ENCODE measurements at regions not wholly inside any gene's neighbourhood (a gene's known extent, or its start where the extent isn't known, plus 50 kb on each side); places are given as distances from the start of the nearest gene placed in this dataset.
"Not testable (repeated sequence)": the region's sequence is repeated elsewhere in the genome, so short reads cannot be mapped to it uniquely, and the experiment has no call there.

DNA sequence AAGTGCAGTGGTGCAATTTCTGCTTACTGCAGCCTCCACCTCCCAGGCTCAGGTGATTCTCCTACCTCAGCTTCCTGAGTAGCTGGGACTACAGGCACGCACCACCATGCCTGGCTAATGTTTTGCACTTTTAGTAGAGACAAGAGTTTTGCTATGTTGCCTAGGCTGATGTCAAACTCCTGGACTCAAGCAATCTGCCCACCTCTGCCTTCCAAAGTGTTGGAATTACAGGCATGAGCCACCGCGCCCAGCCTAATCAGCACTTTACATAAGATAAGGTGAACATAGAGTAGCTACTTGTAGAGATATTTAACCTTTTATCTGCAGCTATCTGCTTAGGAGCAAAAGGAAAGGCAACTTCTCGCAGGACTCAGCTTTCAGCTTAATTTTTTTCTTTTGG is 77.5 kb upstream of the RGPD5 start:
- H3K9me3 ChIP-seq; CTCF ChIA-PET; POLR2A ChIA-PET; H3K9me3 Mint-ChIP-seq; H3K27me3 Mint-ChIP-seq; H3K36me3 Mint-ChIP-seq; H3K27ac ChIP-seq (ENCODE audit: low read length); H3K27ac Mint-ChIP-seq; H3K4me1 Mint-ChIP-seq; DNase-seq; H3K4me3 ChIP-seq (ENCODE audit: control insufficient read depth in 1 of 2, extremely low read depth in 1 of 2, low read length in 1 of 2); ATAC-seq (replicated peaks in 1 of 4); H3K4me3 Mint-ChIP-seq; H3K27me3 ChIP-seq (replicated peaks in 1 of 2; ENCODE audit: control insufficient read depth in 2 of 2, extremely low read depth in 1 of 2, insufficient read depth in 2 of 2, low read length in 1 of 2); H3K36me3 ChIP-seq (ENCODE audit: control insufficient read depth in 2 of 2, extremely low read depth in 1 of 2, insufficient read depth in 1 of 2, low read length in 1 of 2); H3K4me1 ChIP-seq (ENCODE audit: control insufficient read depth in 1 of 2, extremely low read depth in 1 of 2, insufficient read depth in 2 of 2, low read length in 2 of 2): not testable (repeated sequence)
- WGBS (ENCODE audit: insufficient coverage), result no CpG with 5 or more reads among the region's 4 CpGs

DNA sequence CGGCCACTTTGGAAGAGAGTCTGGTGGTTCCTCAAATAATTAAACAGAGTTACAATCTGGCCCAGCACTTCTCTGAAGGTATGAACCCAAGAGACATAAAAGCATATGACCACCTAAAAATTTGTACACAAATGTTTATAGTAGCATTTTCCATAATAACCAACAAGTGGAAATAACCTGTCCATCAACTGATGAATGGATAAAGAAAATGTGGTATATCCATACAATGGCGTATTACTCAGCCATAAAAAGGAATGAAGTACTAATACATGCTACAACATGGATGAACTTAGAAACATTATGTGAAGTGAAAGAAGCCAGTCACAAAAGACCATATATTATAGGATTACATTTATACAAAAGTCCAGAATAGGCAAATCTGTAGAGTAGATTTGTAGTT is 76.0 kb upstream of the RGPD5 start:
- CTCF ChIA-PET, result no interaction called here
- Histone ChIP-seq H3K4me3 (ENCODE audit: control insufficient read depth in 1 of 2, extremely low read depth in 1 of 2, low read length in 1 of 2) (no peak overlapping the region), H3K27ac (ENCODE audit: low read length) (no peak overlapping the region), H3K4me1 (ENCODE audit: control insufficient read depth in 1 of 2, extremely low read depth in 1 of 2, insufficient read depth in 2 of 2, low read length in 2 of 2) (no peaks in the 10 kb centered on the region), H3K27me3 (replicated peaks in 1 of 2; ENCODE audit: control insufficient read depth in 2 of 2, extremely low read depth in 1 of 2, insufficient read depth in 2 of 2, low read length in 1 of 2) (peaks cover 0 to 4% of the 10 kb centered on the region in 2 experiments), H3K9me3 (no peaks in the 10 kb centered on the region), H3K36me3 (ENCODE audit: control insufficient read depth in 2 of 2, extremely low read depth in 1 of 2, insufficient read depth in 1 of 2, low read length in 1 of 2) (no peaks in the 10 kb centered on the region)
- ATAC-seq (replicated peaks in 1 of 4), result no peak
- H3K27ac Mint-ChIP-seq, result no peak overlapping the region
- H3K4me1 Mint-ChIP-seq, result no peaks in the 10 kb centered on the region
- no peak overlapping the region for H3K4me3 Mint-ChIP-seq
- H3K27me3 Mint-ChIP-seq, result peaks cover 2 to 7% of the 10 kb centered on the region in 2 donors
- DNase-seq, result no peak
- H3K36me3 Mint-ChIP-seq, result no peaks in the 10 kb centered on the region
- WGBS (ENCODE audit: insufficient coverage), result no CpG with 5 or more reads among the region's 2 CpGs
- POLR2A ChIA-PET, result no interaction called here
- H3K9me3 Mint-ChIP-seq, result peaks cover 0 to 4% (median 4%) of the 10 kb centered on the region in 3 donors

DNA sequence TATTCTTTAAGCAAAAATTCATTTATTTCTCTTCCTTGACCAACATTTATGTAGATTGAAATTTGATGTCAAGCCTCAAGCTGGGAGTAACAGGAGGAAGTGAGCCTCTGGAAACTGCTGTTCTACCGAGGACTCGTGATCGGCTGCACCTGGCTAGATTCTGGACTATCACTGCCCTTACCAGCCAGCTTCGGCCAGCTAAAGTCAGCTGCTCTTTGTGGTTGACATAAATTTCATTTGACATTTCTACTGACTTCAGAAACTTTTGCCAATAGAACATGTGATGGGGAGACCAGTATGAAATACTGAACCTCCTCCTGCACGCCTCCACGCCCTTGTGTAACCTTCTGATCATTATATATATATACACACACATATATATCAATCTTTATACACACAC is 74.2 kb upstream of the RGPD5 start:
- Mint-ChIP-seq H3K9me3 (peaks cover 0 to 4% (median 4%) of the 10 kb centered on the region in 3 donors), H3K36me3 (no peaks in the 10 kb centered on the region), H3K27ac (no peak overlapping the region), H3K27me3 (peaks cover 8 to 12% of the 10 kb centered on the region in 2 donors), H3K4me1 (no peaks in the 10 kb centered on the region), H3K4me3 (no peak overlapping the region)
- Histone ChIP-seq H3K27ac (ENCODE audit: low read length) (no peak overlapping the region), H3K36me3 (ENCODE audit: control insufficient read depth in 2 of 2, extremely low read depth in 1 of 2, insufficient read depth in 1 of 2, low read length in 1 of 2) (no peaks in the 10 kb centered on the region), H3K9me3 (no peaks in the 10 kb centered on the region), H3K4me1 (ENCODE audit: control insufficient read depth in 1 of 2, extremely low read depth in 1 of 2, insufficient read depth in 2 of 2, low read length in 2 of 2) (no peaks in the 10 kb centered on the region), H3K27me3 (replicated peaks in 1 of 2; ENCODE audit: control insufficient read depth in 2 of 2, extremely low read depth in 1 of 2, insufficient read depth in 2 of 2, low read length in 1 of 2) (peaks cover 0 to 9% of the 10 kb centered on the region in 2 experiments), H3K4me3 (ENCODE audit: control insufficient read depth in 1 of 2, extremely low read depth in 1 of 2, low read length in 1 of 2) (no peak overlapping the region)
- no peak for DNase-seq
- ChIA-PET POLR2A (no interaction called here), CTCF (no interaction called here)
- no CpG with 5 or more reads among the region's 6 CpGs for WGBS (ENCODE audit: insufficient coverage)
- no peak for ATAC-seq (replicated peaks in 1 of 4)

DNA sequence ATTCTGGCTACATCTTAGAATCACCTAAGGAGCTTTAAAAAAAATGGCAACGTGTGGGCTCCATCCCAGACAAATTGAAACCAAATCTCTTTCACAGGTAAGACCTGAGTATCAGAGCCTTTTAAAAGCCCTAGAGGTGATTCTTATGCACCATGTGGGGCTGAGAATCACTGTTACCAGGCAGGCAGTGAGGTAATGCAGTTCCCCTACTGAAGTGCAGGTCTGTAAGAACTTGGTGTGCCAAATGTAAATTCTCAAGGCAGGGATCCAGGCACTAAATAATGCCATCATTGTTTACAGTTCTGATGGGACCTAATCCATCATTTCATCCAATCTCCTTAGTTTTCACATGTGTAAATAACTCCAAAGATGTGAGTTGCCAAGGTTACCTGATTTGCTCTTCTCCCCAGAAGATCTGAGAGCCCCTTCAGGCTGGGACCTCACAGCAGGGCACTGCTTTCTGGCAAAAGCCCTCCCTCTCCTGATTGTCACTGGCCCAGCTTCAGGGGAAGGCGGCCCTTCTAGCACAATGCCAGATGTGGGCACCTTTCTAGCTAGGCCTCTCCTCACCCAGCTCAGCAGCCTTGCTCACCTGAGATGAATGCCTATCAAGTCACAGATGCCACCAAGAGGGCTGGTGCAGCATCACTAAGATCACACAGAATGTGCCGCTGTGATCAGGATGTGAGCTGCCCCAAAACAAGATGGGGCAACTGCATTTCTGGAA is 73.6 kb upstream of the RGPD5 start:
- H3K27me3 Mint-ChIP-seq, result peaks cover 12 to 13% of the 10 kb centered on the region in 2 donors

DNA sequence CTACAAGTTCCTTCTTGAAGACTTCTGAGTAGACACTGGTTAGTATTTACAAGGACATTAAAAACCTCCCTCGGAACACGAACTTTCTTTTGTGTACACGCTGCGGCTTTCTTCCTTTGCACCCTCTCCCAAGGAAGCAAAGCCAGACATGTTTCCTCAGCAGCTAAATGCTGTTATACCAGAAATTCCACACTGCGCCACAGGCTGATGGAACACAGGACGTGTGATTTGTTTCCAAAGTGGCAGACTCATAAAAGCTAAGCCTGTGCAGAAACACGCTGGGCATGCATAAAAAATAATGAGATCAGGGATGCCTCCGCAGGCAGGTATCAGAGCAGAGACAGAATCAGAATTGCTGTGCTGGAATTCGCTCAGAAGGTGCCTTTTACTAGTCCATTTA is 73.0 kb upstream of the RGPD5 start:
- ATAC-seq (replicated peaks in 1 of 4) (no peak), DNase-seq (no peak)
- ChIA-PET CTCF (no interaction called here), POLR2A (no interaction called here)
- Histone ChIP-seq H3K4me1 (ENCODE audit: control insufficient read depth in 1 of 2, extremely low read depth in 1 of 2, insufficient read depth in 2 of 2, low read length in 2 of 2) (no peaks in the 10 kb centered on the region), H3K9me3 (no peaks in the 10 kb centered on the region), H3K27me3 (replicated peaks in 1 of 2; ENCODE audit: control insufficient read depth in 2 of 2, extremely low read depth in 1 of 2, insufficient read depth in 2 of 2, low read length in 1 of 2) (peaks cover 0 to 15% of the 10 kb centered on the region in 2 experiments), H3K36me3 (ENCODE audit: control insufficient read depth in 2 of 2, extremely low read depth in 1 of 2, insufficient read depth in 1 of 2, low read length in 1 of 2) (no peaks in the 10 kb centered on the region), H3K4me3 (ENCODE audit: control insufficient read depth in 1 of 2, extremely low read depth in 1 of 2, low read length in 1 of 2) (no peak overlapping the region), H3K27ac (ENCODE audit: low read length) (no peak overlapping the region)
- 81% methylated on average over 9 of the region's 9 CpGs for WGBS (ENCODE audit: insufficient coverage)
- H3K9me3 Mint-ChIP-seq, result peaks cover 0 to 4% (median 4%) of the 10 kb centered on the region in 3 donors
- H3K36me3 Mint-ChIP-seq, result no peaks in the 10 kb centered on the region
- no peaks in the 10 kb centered on the region for H3K4me1 Mint-ChIP-seq
- no peak overlapping the region for H3K27ac Mint-ChIP-seq
- peaks cover 9 to 10% of the 10 kb centered on the region in 2 donors for H3K27me3 Mint-ChIP-seq
- no peak overlapping the region for H3K4me3 Mint-ChIP-seq

More for the DNA sequence above, 73.6 kb upstream of the RGPD5 start:
- no peak overlapping the region for H3K4me3 Mint-ChIP-seq
- Histone ChIP-seq H3K4me1 (ENCODE audit: control insufficient read depth in 1 of 2, extremely low read depth in 1 of 2, insufficient read depth in 2 of 2, low read length in 2 of 2) (no peaks in the 10 kb centered on the region), H3K9me3 (no peaks in the 10 kb centered on the region), H3K4me3 (ENCODE audit: control insufficient read depth in 1 of 2, extremely low read depth in 1 of 2, low read length in 1 of 2) (no peak overlapping the region), H3K27ac (ENCODE audit: low read length) (no peak overlapping the region), H3K27me3 (replicated peaks in 1 of 2; ENCODE audit: control insufficient read depth in 2 of 2, extremely low read depth in 1 of 2, insufficient read depth in 2 of 2, low read length in 1 of 2) (peaks cover 0 to 14% of the 10 kb centered on the region in 2 experiments), H3K36me3 (ENCODE audit: control insufficient read depth in 2 of 2, extremely low read depth in 1 of 2, insufficient read depth in 1 of 2, low read length in 1 of 2) (no peaks in the 10 kb centered on the region)
- WGBS (ENCODE audit: insufficient coverage), result 81% methylated on average over 3 of the region's 3 CpGs
- H3K9me3 Mint-ChIP-seq, result peaks cover 0 to 4% (median 4%) of the 10 kb centered on the region in 3 donors
- ChIA-PET POLR2A (no interaction called here), CTCF (no interaction called here)
- H3K27ac Mint-ChIP-seq, result no peak overlapping the region
- ATAC-seq (replicated peaks in 1 of 4) (no peak), DNase-seq (no peak)
- H3K36me3 Mint-ChIP-seq, result no peaks in the 10 kb centered on the region
- no peaks in the 10 kb centered on the region for H3K4me1 Mint-ChIP-seq

DNA sequence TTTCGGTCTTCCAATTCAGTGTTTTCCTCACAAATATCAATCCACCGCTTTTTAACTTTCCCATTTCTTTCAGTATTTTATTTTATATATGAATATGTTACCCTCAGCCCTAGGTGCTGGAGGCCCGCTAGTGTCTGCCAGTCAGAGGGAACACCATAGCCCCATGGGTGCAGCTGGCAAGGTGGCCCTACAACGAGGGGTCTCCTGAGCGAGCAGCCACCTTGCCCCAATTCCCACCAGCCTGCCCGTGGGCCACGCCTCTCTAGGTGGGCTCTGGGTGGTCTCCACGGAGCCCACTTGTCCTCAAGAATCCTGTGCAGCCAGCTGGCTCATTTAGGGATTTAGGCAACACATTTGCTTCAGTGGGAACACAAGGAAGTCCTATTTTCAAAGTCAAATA is 72.5 kb upstream of the RGPD5 start:
- DNase-seq (no peak), ATAC-seq (replicated peaks in 1 of 4) (no peak)
- H3K27me3 ChIP-seq (replicated peaks in 1 of 2; ENCODE audit: control insufficient read depth in 2 of 2, extremely low read depth in 1 of 2, insufficient read depth in 2 of 2, low read length in 1 of 2), result peaks cover 0 to 17% of the 10 kb centered on the region in 2 experiments
- H3K36me3 Mint-ChIP-seq, result no peaks in the 10 kb centered on the region
- H3K4me1 ChIP-seq (ENCODE audit: control insufficient read depth in 1 of 2, extremely low read depth in 1 of 2, insufficient read depth in 2 of 2, low read length in 2 of 2), result no peaks in the 10 kb centered on the region
- H3K4me1 Mint-ChIP-seq, result no peaks in the 10 kb centered on the region
- no peak overlapping the region for H3K27ac Mint-ChIP-seq
- ChIA-PET CTCF (no interaction called here), POLR2A (no interaction called here)
- no peak overlapping the region for H3K4me3 ChIP-seq (ENCODE audit: control insufficient read depth in 1 of 2, extremely low read depth in 1 of 2, low read length in 1 of 2)
- no peaks in the 10 kb centered on the region for H3K9me3 ChIP-seq
- no peak overlapping the region for H3K4me3 Mint-ChIP-seq
- 81% methylated on average over 5 of the region's 8 CpGs for WGBS (ENCODE audit: insufficient coverage)
- H3K27ac ChIP-seq (ENCODE audit: low read length), result no peak overlapping the region
- H3K9me3 Mint-ChIP-seq, result peaks cover 0 to 4% (median 4%) of the 10 kb centered on the region in 3 donors
- H3K36me3 ChIP-seq (ENCODE audit: control insufficient read depth in 2 of 2, extremely low read depth in 1 of 2, insufficient read depth in 1 of 2, low read length in 1 of 2), result no peaks in the 10 kb centered on the region
- H3K27me3 Mint-ChIP-seq, result peaks cover 9 to 10% of the 10 kb centered on the region in 2 donors

DNA sequence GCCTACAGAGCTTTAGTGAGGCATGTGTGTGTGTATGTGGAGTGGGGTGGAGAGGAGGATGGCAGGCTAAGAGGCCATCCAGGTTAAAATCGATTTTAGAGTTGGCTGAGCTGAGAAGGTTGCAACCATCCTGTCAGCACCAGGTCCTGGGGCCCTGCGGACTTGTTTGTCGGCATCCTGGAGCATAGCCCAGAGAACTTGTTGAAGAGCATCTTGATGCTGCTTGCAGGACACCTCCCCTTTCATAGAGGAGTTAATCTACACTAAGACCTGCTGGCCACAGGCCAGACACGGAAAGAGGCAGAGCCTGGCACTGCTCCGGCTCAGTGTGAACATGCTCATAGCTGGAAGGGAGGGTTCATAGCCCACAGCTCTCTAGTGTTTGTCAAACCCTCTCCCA is 72.1 kb upstream of the RGPD5 start:
- DNase-seq (no peak), ATAC-seq (replicated peaks in 1 of 4) (no peak)
- Histone ChIP-seq H3K36me3 (ENCODE audit: control insufficient read depth in 2 of 2, extremely low read depth in 1 of 2, insufficient read depth in 1 of 2, low read length in 1 of 2) (no peaks in the 10 kb centered on the region), H3K4me1 (ENCODE audit: control insufficient read depth in 1 of 2, extremely low read depth in 1 of 2, insufficient read depth in 2 of 2, low read length in 2 of 2) (no peaks in the 10 kb centered on the region), H3K27me3 (replicated peaks in 1 of 2; ENCODE audit: control insufficient read depth in 2 of 2, extremely low read depth in 1 of 2, insufficient read depth in 2 of 2, low read length in 1 of 2) (peaks cover 0 to 18% of the 10 kb centered on the region in 2 experiments), H3K27ac (ENCODE audit: low read length) (no peak overlapping the region), H3K9me3 (no peaks in the 10 kb centered on the region), H3K4me3 (ENCODE audit: control insufficient read depth in 1 of 2, extremely low read depth in 1 of 2, low read length in 1 of 2) (no peak overlapping the region)
- peaks cover 11 to 12% of the 10 kb centered on the region in 2 donors for H3K27me3 Mint-ChIP-seq
- H3K27ac Mint-ChIP-seq, result no peak overlapping the region
- H3K36me3 Mint-ChIP-seq, result no peaks in the 10 kb centered on the region
- 80% methylated on average over 3 of the region's 5 CpGs for WGBS (ENCODE audit: insufficient coverage)
- no peaks in the 10 kb centered on the region for H3K4me1 Mint-ChIP-seq
- H3K4me3 Mint-ChIP-seq, result no peak overlapping the region
- POLR2A ChIA-PET, result no interaction called here
- H3K9me3 Mint-ChIP-seq, result peaks cover 0 to 4% (median 4%) of the 10 kb centered on the region in 3 donors
- CTCF ChIA-PET, result no interaction called here

Measured in T-cell (primary cell).